Muscle of leg (tissue), 3 donors: ENCODE measurements at regions not wholly inside any gene's neighbourhood (a gene's known extent, or its start where the extent isn't known, plus 50 kb on each side); places are given as distances from the start of the nearest gene placed in this dataset.

Experiments
- DNase-seq: peaks from one replicate; pipeline ENCODE4 v3.0.0; 2013
- H3K27ac ChIP-seq: one replicate; pipeline ENCODE4 v1.5.1; 2013; ENCODE audit warnings: mild to moderate bottlenecking, low read length, control low read depth
- H3K27me3 ChIP-seq: one replicate; pipeline ENCODE4 v1.6.1; 2013; ENCODE audit warnings: low read length; ENCODE audit not compliant: control insufficient read depth, insufficient read depth
- H3K36me3 ChIP-seq: one replicate; pipeline ENCODE4 v1.6.1; 2013; ENCODE audit warnings: low read length; ENCODE audit not compliant: control insufficient read depth, insufficient read depth
- H3K4me1 ChIP-seq: one replicate; pipeline ENCODE4 v1.6.1; 2013; ENCODE audit warnings: low read length; ENCODE audit not compliant: control insufficient read depth, insufficient read depth
- H3K4me3 ChIP-seq: one replicate; pipeline ENCODE4 v1.5.1; 2013; ENCODE audit warnings: low read length, control low read depth
- H3K9me3 ChIP-seq: replicated peaks from 2 replicates; pipeline ENCODE4 v1.6.1; 2013; ENCODE audit warnings: low read depth, low read length; ENCODE audit not compliant: control insufficient read depth
- WGBS: methylation state at CpG from one replicate; pipeline ENCODE4 v1.1.5; 2013; ENCODE audit warnings: missing lambda C conversion rate; ENCODE audit not compliant: insufficient coverage; 5-methylcytosine and 5-hydroxymethylcytosine counted together

GRCh38 chr20:48147311-48147710, 362.0 kb upstream of the SULF2 start:
- WGBS = 52% methylated on average over 9 of the region's 10 CpGs
- H3K27ac ChIP-seq = no peak overlapping the region
- no peaks in the 10 kb centered on the region for H3K9me3 ChIP-seq
- H3K27me3 ChIP-seq = peaks cover 6% of the 10 kb centered on the region
- no peak overlapping the region for H3K4me3 ChIP-seq
- H3K4me1 ChIP-seq = peaks cover 3% of the 10 kb centered on the region
- no peaks in the 10 kb centered on the region for H3K36me3 ChIP-seq
- DNase-seq = no peak

DNA sequence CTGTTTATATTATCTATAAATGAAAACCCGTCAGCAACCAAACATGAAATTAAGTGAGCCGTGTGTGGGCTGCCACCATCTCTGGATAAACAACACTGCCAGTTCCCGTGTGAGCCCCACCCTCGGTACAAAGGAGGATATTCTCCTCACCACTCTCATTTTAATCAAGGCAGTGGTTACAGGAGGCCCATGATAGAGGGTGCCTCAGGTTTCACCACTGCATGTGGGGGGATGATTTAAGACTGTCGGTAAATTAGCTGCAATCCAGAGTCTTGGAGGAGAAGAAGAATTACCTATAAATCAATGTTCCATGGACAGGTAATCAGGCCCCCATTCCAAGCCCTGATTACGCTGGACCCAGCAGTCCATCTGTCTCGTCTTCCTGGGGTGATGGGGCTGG, 361.6 kb upstream of the SULF2 start:
- no CpG with 5 or more reads among the region's 7 CpGs for WGBS
- Histone ChIP-seq H3K27ac (no peak overlapping the region), H3K36me3 (no peaks in the 10 kb centered on the region), H3K9me3 (no peaks in the 10 kb centered on the region), H3K4me1 (peaks cover 7% of the 10 kb centered on the region), H3K4me3 (no peak overlapping the region), H3K27me3 (peaks cover 4% of the 10 kb centered on the region)
- DNase-seq = no peak

DNA sequence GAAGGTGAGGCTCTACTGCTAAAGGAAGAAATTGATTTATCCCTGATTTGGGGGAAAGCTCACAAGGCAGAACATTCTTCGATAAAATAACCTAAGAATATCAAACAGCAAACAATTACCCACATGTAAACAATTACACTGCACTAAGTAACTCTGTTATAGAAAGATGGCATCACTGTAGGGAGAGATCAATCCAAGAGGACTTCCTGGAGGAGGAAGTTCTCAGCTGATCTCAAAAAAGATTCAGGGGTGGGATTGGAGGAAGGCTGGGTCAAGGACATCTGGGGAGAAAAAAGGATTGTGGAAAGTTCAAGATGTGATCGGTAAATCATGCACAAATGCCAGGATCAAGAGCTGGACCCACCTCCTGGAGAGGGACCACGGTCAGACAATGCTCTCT, 361.0 kb upstream of the SULF2 start:
- no peak for DNase-seq
- no peak overlapping the region for H3K27ac ChIP-seq
- H3K4me3 ChIP-seq = no peak overlapping the region
- H3K4me1 ChIP-seq = peaks cover 7% of the 10 kb centered on the region
- WGBS = 85% methylated on average over 2 of the region's 3 CpGs
- H3K9me3 ChIP-seq = peaks cover 4% of the 10 kb centered on the region
- no peaks in the 10 kb centered on the region for H3K36me3 ChIP-seq
- H3K27me3 ChIP-seq = peaks cover 4% of the 10 kb centered on the region

DNA sequence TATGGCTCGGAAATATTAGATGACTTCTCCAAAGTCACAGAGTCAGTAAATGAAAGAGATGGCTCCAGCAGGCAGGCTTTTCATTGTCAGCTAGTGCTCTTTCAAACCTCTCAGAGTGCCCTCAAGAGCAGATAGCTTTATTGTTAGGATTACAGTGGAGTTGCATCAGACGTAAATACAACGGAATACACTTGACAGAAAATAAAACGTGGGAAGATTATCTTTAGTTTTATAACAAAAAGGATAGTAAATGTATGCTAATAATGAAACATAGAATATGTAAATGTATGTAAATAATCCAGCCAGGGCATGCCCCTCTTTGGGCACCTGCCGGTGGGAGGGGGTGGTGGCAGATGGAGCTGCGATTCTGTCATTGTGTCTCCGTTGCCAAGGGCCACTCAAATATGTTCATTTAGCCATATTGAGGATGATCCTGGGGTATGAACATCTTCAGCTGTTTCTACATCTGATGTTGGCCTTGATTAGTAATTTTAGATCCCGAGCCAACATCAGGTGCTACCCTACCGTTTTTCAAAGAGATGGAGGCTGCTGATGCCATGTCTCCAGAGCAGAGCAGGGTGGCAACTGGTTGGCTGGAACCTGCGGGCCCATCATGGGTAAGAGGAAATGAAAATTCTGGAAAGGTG, 358.3 kb upstream of the SULF2 start:
- DNase-seq = no peak
- Histone ChIP-seq H3K4me1 (peaks cover 12% of the 10 kb centered on the region), H3K36me3 (no peaks in the 10 kb centered on the region), H3K4me3 (no peak overlapping the region), H3K9me3 (peaks cover 6% of the 10 kb centered on the region), H3K27me3 (peaks cover 6% of the 10 kb centered on the region), H3K27ac (no peak overlapping the region)
- 87% methylated on average over 6 of the region's 10 CpGs for WGBS

DNA sequence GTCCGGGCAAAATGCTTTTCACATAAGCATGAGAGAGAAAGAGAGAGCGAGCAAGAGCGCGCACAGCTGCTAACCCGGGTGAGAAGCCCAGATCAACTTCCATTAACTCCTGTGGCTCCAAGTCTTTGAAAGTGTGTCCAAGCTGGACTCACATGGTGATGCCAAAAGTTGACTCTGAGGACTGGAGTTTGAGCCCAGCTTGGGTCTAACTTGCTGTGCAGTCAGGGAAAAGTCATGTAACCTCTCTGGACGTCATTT, 357.2 kb upstream of the SULF2 start:
- peak; percentile 40 for DNase-seq
- Histone ChIP-seq H3K9me3 (peaks cover 6% of the 10 kb centered on the region), H3K4me3 (no peak overlapping the region), H3K27ac (no peak overlapping the region), H3K36me3 (no peaks in the 10 kb centered on the region), H3K4me1 (peaks cover 12% of the 10 kb centered on the region), H3K27me3 (peaks cover 11% of the 10 kb centered on the region)
- 40% methylated on average over 1 of the region's 6 CpGs for WGBS

- no peak for DNase-seq
- Histone ChIP-seq H3K4me3 (no peak overlapping the region), H3K9me3 (peaks cover 6% of the 10 kb centered on the region), H3K27me3 (peaks cover 12% of the 10 kb centered on the region), H3K36me3 (no peaks in the 10 kb centered on the region), H3K27ac (no peak overlapping the region), H3K4me1 (peaks cover 12% of the 10 kb centered on the region)
- WGBS = no CpG with 5 or more reads among the region's 5 CpGs
Measured at GRCh38 chr20:48141660-48142515, 356.6 kb upstream of the SULF2 start.

DNA sequence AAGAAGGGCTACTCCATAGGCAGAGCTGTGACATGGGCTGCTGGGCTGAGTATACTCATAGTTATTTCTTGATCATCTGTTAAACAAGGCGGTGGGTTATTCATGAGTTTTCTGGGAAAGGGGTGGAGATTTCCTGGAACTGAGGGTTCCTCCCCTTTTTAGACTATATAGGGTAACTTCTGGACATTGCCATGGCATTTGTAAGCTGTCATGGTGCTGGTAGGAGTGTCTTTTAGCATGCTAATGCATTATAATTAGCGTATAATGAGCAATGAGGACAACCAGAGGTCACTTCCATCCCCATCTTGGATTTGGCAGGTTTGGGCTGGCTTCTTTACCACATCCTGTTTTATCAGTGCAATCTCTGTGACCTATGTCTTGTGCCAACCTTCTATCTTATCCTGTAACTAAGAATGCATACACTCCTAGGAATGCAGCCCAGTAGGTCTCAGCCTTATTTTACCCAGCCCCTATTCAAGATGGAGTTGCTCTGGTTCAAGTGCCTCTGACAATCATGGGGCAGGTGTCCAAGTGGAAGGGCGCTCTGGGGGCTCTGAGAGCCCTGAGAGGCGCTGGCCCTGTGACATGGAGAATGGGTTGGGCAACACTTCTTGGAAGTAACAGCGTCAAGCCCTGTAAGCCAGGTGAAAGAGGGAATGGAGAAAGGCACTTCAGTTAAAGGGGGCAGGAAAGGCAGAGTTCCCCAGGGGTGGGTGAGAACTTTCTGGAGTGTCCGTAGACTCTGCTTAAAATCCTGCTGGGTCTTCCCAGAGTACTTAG, 354.2 kb upstream of the SULF2 start:
- Histone ChIP-seq H3K4me1 (peaks cover 12% of the 10 kb centered on the region), H3K36me3 (no peaks in the 10 kb centered on the region), H3K4me3 (no peak overlapping the region), H3K9me3 (peaks cover 6% of the 10 kb centered on the region), H3K27me3 (peaks cover 9% of the 10 kb centered on the region), H3K27ac (no peak overlapping the region)
- whole genome bisulfite sequencing = 85% methylated on average over 4 of the region's 6 CpGs
- DNase-seq = no peak

- H3K27ac ChIP-seq = no peak overlapping the region
Measured at GRCh38 chr20:48132834-48133233, 347.6 kb upstream of the SULF2 start.

DNA sequence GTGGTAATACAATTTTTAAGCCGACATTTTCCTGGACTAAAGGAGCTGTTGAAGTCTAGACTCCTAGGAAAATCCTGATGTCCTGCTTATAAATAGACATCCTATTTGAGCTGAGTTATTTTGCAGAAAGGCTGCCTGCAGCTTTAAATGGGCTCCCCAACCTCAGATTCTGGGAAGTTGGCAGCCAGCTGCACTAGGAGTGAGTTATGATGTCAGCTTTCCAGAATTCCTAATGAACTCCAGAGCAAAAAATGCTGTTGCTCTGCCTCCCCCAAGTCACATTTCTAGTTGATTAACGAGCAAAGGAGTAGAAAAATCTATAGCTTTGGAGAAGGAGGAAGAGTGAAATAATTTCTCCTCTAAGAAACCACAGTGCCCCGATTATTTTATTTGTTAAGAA, 346.3 kb upstream of the SULF2 start:
- Histone ChIP-seq H3K36me3 (no peaks in the 10 kb centered on the region), H3K4me3 (no peak overlapping the region), H3K4me1 (peaks cover 32% of the 10 kb centered on the region), H3K9me3 (peaks cover 3% of the 10 kb centered on the region), H3K27ac (peak overlapping the region; percentile 82), H3K27me3 (no peaks in the 10 kb centered on the region)
- peak; percentile 95 for DNase-seq
- WGBS = no CpG with 5 or more reads among the region's 3 CpGs

More at GRCh38 chr20:48132834-48133233, 347.6 kb upstream of the SULF2 start:
- H3K4me3 ChIP-seq = no peak overlapping the region
- H3K9me3 ChIP-seq = peaks cover 3% of the 10 kb centered on the region
- H3K36me3 ChIP-seq = no peaks in the 10 kb centered on the region
- DNase-seq = no peak
- peaks cover 4% of the 10 kb centered on the region for H3K27me3 ChIP-seq
- H3K4me1 ChIP-seq = peaks cover 32% of the 10 kb centered on the region

GRCh38 chr20:48129345-48129942, 344.2 kb upstream of the SULF2 start:
- DNase-seq = peak; percentile 92
- whole genome bisulfite sequencing = 26% methylated on average over 5 of the region's 5 CpGs
- peak overlapping the region; percentile 82 for H3K27ac ChIP-seq

More at GRCh38 chr20:48129345-48129942, 344.2 kb upstream of the SULF2 start:
- peaks cover 3% of the 10 kb centered on the region for H3K9me3 ChIP-seq
- H3K4me3 ChIP-seq = no peak overlapping the region
- H3K4me1 ChIP-seq = peaks cover 41% of the 10 kb centered on the region
- H3K27me3 ChIP-seq = peaks cover 10% of the 10 kb centered on the region
- no peaks in the 10 kb centered on the region for H3K36me3 ChIP-seq
